HG03066 (cell line): ENCODE measurements at regions not wholly inside any gene's neighbourhood (a gene's known extent, or its start where the extent isn't known, plus 50 kb on each side); places are given as distances from the start of the nearest gene placed in this dataset.
"Not testable (repeated sequence)": the region's sequence is repeated elsewhere in the genome, so short reads cannot be mapped to it uniquely, and the experiment has no call there.

ENCODE experiments used
- ATAC-seq: cut with Tn5 transposase; IDR thresholded peaks from one replicate; pipeline ENCODE4 v1.9.1; 2021; ENCODE audit warnings: low read depth; ENCODE audit not compliant: unreplicated experiment

GRCh38 chr11:130668751-130669150 is 220.3 kb downstream of the ADAMTS15 start:
- no peak for ATAC-seq

DNA sequence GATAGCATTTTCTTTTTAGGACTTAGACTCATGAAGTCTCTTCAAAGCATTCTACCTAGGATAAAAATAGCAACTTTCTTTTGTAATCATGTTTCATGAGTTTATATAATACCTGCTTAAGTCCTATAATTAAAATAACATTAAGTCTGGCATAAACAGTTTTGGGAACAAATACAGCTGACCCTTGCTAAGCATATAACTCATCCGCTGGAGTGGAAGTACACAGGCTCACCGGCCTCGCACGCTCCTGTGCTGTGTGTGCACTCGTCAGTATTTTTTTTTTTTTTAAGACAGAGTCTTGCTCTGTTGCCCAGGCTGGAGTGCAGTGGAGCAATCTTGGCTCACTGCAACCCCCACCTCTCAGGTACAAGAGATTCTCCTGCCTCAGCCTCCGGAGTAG is 221.8 kb downstream of the ADAMTS15 start:
- ATAC-seq = no peak

- no peak for ATAC-seq
These were observed 223.6 kb downstream of the ADAMTS15 start for GRCh38 chr11:130671801-130672700.

DNA sequence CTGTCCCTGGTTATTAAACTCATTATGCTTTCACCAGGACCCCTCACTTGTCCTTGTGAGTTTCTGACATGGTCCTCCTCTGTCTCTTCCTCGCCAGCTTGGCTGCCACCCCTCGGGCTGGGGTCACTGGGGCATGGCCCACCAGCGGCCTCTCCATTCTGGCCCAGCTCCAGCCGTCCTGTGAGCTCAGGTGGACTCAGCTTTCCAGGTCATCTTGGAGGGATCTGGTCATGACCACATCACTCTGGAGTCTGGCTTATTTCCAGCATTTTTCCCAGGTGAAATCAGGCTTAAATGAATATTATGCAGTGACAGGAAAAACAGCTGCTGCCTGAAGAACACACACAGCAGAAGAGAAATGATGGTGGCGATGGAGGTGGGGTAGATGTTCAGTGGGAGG is 224.5 kb downstream of the ADAMTS15 start:
- no peak for ATAC-seq

GRCh38 chr11:130673698-130674097 is 225.3 kb downstream of the ADAMTS15 start:
- ATAC-seq = no peak

DNA sequence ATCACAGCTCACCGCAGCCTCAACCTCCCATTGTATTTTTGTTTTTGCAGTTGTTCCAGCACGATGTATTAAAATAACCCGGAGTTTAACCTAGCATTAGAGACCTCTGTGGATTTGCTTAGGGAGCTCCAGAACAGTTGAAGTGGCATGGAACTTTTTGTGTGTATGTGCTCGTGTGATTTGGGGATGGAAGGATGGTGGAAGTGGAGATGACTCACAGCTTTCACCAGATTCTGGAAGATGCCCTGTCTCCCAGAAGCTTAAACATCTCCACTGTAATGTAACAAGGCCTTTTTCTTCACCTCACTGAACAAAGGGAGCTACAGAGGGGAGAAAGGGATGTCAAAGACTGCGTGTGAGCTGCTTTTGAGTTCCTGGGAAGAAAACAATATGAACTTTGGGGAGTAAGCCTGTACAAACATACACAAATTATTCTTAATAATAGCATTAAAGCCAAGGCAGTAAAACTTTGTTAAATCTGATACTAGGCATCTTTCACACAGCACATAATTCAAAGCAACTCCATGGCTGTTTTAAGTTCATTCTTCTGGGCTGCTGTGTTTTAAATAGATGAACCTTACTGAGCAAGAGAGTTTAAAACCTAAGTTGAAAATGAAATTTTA is 226.4 kb downstream of the ADAMTS15 start:
- no peak for ATAC-seq

- no peak for ATAC-seq
These were observed 227.0 kb downstream of the ADAMTS15 start for GRCh38 chr11:130675371-130675821.

DNA sequence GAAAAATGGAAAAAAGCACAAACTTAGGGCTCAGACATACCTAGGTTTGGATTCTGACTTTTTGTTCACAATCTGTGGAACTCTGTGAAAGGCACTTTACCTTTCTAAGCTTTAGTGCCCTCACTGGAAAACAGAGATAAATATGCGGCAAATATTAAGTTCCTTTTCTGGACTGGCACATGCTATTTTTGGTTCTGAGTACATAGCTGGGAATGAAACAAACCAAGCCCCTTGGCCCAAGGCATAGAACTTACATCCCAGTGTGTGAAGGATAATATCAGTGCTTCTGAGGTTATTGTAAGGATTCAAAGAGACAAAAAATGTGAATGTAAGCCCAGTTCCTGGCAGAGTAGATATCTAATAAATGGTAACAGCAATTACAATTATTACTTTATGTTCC is 227.5 kb downstream of the ADAMTS15 start:
- no peak for ATAC-seq

- no peak for ATAC-seq
These were observed 229.2 kb downstream of the ADAMTS15 start for GRCh38 chr11:130677486-130678153.

DNA sequence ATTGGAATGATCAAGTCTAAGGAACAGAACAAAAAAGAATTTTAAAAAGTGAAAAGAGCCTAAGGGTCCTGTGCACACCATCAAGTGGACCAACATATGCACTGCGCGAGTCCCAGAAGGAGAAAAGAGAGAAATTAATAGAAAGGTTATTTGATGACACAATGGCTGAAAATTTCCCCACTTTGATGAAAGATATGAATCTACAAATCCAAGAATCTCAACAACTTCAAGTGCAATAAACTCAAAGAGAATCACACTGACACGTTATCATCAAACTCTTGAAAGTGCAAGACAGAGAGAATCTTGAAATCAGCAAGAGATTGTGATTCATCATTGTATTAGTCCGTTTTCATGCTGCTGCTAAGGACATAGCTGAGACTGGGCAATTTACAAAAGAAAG is 230.8 kb downstream of the ADAMTS15 start:
- no peak for ATAC-seq

- not testable (repeated sequence) for ATAC-seq
These were observed 233.8 kb downstream of the SNX19 start for GRCh38 chr11:130682471-130682870.

DNA sequence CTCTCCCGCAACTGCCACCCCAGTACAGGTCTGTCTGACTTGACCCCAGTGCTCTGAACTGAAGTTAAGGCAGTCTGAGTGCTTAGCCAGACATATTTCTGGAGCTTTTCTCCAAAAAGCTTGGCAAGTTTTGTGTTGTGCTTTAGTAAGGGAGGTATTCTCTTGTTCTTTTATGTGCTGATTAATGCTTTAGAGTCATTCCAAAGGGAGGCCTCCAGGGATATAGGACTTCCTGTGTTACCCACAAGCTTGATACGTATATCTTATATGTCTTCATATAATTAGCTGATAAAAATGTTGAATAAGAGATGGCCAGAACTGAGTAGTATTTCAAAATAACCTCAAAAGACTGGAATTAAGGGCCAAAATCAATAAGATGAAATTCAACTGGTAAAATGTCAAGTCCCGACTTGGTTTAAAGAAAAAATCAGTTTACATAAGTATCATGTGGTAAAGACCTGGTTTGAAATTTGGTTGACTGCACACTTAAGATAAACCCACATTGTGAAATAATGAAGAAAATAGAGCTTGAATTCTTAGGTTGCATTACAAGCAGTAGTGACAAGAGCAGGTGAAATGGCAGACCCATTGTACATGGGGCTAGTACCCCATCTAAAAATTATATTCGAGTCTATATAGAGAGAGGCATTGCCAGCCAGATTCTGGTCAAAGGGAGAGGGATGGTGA is 226.9 kb downstream of the SNX19 start:
- ATAC-seq = no peak

- no peak for ATAC-seq
These were observed 224.7 kb downstream of the SNX19 start for GRCh38 chr11:130691581-130691980.

DNA sequence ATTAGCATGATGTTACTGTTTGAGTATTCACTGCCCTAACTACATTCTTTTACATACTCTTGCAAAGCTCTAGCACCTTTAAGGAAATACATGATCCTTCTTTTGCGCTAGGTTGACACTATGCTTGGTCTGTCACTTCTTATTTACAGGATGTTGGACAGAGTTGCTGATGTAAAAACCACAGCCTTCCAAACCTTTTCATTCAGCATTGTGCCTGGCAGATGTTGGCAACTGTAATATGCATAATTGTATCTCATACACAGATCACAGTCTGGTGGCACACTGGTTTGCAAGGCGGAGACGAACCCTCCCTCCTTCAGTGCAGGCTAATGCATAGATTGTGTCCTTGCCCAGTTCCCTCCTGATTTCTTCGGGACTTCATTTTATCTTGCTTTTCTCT is 224.1 kb downstream of the SNX19 start:
- ATAC-seq = no peak

DNA sequence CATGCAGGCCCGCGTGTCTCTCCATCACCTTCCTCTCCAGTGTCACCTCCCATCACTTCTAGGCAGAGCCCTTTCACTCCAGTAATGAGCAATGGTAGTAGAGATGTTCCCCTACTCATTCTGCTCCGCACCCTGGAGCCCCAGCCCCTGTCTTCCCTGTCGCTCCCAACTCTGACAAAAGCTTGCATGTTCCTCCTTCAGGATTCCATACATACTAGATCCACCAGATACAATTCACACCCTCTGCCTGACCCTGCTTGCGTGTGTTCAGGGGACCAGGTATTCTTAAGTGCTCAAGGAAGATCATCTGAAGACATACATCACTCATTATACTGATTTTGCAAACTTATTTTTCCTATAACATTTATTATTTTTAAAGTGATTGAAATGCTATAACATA is 222.7 kb downstream of the SNX19 start:
- ATAC-seq = no peak

DNA sequence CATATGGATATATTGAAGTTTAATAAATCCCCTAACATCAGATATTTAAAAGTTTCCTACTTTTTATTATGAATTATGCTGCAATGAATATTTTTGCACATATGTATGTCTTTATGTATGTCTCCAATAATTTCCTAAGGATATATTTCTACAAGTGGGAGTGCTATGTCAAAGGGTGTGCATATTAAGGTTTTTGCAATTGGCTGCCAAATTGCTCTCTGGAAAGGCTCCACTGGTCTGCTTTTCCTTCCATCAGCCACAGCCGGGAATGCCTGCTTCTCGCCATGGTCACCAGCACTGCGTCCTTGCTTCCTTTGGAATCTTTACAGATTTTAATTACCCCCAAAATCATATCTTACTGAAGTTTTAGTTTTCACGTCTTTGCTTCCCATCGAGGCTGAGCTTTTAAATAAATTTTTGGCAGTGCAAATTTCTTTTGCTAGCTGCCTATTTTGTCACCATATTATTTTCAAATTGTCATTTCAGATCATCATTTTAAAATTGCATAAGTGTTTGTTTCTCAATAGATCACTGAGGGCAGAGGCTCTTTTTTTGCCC is 221.7 kb downstream of the SNX19 start:
- ATAC-seq = no peak

GRCh38 chr11:130698174-130698573 is 218.1 kb downstream of the SNX19 start:
- no peak for ATAC-seq

DNA sequence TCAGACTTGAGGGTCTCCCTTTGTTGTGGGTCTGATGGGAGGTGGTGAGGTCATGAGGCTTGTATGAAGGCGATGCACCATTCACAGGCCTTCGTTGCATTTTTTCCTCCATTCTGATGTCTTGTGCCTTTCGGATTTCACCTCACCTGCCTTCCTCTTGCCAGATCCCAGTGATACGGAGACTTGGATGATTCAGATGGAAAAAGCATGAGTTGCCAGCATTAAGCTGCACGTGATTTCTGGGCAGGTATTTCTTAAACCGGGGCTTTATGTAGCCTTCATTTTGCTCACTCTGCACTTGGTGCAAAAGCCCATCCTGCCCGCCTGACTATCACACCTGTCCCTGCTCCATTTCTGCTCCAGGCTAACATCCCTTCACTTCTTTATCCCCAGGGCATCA is 216.7 kb downstream of the SNX19 start:
- ATAC-seq = no peak

DNA sequence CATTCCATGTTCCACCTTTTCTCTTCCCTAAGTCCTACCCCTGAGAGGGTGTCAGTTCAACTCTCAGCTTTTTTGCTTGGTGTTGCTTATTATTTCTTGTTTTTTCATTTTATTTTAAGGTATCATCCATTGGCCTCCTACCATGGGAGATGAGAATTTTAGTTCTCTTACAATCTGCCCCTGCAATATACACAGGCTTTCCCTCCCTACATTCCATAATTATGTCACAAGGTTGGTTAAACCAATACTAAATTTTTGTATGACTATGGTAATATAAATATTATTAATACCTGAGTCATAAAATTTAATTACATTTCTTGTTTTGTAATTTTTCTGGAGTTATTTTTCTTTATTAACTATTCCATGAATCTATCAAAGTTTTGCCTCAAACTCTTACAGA is 216.2 kb downstream of the SNX19 start:
- ATAC-seq = no peak

DNA sequence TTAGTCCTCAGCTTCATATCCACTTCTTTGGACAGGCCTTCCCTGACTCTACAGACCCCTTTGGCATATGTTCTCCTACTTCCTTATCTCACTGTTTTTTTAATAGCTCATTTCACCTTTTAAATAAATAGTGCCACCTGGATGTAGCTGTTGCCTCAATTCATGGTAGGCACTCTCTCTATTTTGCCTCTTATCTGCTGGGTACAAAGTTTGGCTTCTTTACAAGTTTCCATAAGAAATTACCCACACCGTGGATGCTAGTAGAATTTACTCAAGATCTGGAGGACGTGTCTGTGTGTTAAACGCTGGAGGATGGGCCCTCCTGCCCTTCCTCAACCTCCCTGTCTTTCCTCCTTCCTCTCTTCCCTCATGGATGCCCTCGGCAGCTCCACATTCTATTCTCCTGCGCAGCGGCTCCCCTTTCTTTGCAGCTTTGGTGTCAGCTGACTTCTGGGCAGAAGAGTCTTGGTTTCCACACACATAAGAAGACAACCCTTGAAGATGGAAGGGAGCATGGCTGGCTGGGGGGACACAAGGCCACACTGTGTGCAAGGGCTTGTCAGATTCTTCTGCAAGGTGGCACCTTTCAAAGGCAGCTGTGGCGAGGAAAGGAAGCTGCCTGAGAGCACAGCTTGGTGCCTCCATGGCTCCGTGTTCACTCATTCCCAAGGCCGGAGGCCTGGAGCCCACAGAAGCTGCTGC is 212.6 kb downstream of the SNX19 start:
- no peak for ATAC-seq
